Body of pancreas (tissue), 4 donors: ENCODE measurements at regions not wholly inside any gene's neighbourhood (a gene's known extent, or its start where the extent isn't known, plus 50 kb on each side); places are given as distances from the start of the nearest gene placed in this dataset.

Experiments used
- CTCF ChIP-seq, 7 experiments: fragments of 450-650 bp in 4 of 7; fragments of 200-600 bp in 3 of 7; sonication (generic) in 3 of 7; IDR thresholded peaks; one replicate each; pipeline ENCODE4 v1.5.1; 2016 to 2019; ENCODE audit warnings: antibody characterized with exemption in 7 of 7
- POLR2A ChIP-seq, 3 donors: fragments of 450-650 bp; IDR thresholded peaks; one replicate each; pipeline ENCODE4 v1.6.1; 2016; ENCODE audit warnings: antibody characterized with exemption in 3 of 3, mild to moderate bottlenecking in 2 of 3

- no peak for TF ChIP-seq POLR2A (IDR thresholded peaks at IDR 0.05)
- no peak for TF ChIP-seq CTCF (IDR thresholded peaks at IDR 0.05)
Measured at GRCh38 chr4:134879019-134879418, 677.4 kb upstream of the PABPC4L start.
